GM18520 (cell line): ENCODE measurements at regions not wholly inside any gene's neighbourhood (a gene's known extent, or its start where the extent isn't known, plus 50 kb on each side); places are given as distances from the start of the nearest gene placed in this dataset.

Experiments
- ATAC-seq: cut with Tn5 transposase; IDR thresholded peaks from one replicate; pipeline ENCODE4 v1.9.1; 2021; ENCODE audit not compliant: unreplicated experiment

DNA sequence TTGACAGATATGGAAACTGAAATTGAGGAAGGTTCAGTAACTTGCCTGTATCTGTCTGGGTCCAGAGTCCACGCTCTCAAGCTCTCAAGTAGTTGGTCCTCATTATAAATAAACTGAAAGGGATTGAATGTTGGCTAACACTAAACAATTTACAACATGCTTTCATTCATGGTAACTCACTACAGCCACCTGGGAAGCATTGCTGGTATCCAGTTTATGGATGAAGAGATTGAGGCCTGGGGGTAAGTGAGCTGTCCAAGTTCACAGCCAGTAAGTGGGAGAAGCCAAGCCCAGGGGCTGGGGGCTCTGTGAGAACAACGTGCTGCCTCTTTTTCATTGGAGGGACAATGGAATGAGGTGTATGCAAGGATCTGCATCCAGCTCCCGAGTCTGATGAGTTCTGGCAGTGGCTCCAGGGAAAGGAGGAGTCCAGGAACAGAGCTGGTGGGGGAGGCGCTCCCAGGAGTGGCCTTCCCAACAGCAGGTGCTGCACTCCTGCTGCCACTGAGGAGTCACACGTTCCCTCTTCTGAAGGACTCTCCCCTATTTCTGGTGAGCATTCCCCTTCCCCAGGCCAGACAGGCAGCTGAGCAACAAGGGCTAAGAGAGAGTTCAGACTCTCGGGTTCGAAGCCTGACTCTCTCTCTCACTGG, 175.8 kb downstream of the CSNK2A3 start:
- no peak for ATAC-seq

DNA sequence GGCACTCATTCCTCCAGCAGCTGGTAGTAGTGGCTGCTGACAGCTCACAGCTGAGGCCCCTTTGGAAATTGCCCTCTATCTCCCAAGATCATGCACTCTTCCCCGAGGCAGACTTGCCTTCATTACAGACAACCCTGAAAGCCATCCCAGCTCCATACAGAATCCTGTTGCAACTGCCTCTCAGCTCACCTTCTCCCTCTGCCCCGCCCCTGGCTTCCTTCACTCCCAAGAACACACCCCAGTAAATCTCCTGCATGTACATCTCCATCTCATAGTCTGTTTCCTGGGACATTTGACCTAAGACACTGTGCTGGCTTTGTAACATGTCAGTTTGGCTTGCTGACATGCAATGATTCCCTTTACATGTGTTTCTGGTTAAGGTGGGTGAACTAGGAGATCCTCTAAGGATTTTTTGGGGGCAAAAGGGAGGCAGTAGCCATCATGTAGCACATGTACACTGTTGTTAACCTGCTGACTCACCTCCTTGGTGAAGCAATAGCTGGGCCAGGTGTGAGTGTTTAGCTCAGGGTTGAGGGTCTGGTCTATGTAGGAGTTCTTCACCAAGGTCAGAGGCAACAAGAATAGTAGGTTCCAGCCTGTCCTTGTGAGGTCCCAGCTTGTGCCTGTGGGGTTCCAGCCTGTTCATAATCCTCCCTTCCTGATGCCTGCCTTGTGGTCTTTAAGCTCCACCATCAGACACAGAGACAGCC, 179.6 kb downstream of the CSNK2A3 start:
- no peak for ATAC-seq

DNA sequence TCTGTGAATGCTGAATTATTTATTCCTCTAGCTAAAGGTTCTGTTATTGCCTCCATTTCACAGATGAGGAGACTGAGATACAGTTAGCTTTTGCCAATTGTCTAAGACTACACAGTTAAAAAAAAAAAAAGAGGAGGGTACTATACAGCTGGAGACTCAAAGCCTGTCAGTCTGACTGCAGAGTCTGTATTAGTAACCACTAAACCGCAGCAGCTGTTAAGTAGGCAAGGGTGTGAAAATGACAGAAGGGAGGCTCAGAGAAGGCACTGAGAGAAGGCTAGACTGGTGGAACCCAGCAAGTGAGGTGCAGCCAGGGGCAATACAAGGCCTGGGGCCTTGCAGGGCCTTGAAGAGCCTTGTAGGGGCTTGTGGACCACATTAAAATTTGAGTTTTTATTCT, 181.2 kb downstream of the CSNK2A3 start:
- ATAC-seq, result peak; percentile 99

DNA sequence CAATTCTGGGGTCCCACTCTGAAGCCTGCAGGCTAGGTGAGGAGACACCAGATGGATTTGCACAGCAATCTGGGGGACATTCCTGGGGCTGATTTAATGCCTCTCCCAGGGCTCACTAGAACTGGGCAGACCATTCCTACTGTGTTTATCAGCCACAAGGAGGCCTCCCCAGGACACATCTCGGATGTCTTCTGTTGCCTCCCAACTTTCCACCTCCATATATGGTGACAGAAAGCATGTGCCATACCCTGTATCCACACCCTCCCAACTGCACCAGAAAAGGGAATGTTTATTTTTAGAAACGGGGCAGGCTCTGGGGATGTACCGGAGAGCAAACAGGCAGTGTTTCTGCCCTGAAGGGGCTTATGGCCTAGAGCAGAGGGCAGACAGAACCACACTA, 181.8 kb downstream of the CSNK2A3 start:
- ATAC-seq, result no peak

DNA sequence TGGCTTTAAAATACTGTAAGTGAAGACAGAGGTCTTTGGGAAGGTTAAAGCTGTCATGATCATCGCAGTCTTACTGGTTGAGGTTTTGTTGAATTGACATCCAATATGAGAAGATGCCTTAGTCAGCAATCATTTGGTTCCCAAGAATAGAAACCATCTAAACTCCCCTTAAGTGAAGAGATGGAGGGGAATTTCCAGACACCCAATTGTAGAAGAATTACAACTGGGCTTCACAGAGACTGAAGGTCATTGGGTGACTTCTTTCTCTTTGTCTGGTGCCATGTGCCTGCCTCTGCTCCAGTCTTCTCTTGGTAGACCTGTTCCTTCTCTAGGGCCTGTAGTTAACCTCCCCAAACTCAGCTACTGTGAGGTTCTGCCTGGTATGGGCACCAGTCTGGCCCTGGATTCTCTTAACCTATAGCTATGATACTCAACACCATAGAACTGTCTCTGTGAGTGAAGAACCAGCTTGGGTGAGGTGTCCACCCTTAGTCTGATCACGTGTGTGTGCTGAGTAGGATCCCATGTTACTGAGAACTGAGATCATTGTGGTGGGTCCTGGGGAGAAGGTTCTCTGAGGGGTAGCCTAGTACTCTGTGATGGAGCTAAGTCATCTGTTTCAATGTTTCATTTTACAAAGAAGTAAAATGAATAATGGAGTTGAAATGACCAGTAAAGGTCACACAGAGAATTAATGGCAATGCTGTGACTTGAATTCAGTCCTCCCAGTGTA, 182.5 kb downstream of the CSNK2A3 start:
- no peak for ATAC-seq

DNA sequence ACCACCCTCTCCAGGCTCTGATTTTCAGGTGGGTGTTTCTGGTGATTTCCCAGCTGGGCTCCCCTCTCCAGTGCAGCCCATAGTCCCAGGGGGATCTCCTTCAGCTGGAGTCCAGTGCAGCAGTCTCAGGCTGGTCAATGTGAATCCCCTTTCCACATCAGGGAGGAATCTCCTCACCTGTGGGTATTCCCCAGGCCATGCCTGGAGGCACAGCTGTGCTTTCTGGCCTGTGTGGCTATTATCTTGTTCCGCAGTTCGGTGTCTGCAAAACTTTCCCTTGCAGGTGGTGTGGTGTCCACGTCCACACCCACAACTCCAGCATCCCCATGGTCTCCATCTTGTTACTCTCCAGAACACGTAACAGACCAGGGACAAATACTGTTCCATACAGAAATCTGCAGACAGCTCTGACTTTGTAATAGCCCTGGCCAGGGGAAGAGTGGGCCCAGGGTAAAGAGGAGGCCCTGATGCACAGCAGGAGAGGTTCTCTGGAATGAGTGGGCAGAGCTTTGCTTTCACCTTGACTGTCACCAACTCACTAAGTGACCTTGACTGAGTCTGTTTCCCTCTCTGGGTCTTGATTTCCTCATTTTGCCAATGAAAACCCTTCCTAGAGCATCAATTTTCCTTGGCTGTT, 183.2 kb downstream of the CSNK2A3 start:
- ATAC-seq, result no peak

DNA sequence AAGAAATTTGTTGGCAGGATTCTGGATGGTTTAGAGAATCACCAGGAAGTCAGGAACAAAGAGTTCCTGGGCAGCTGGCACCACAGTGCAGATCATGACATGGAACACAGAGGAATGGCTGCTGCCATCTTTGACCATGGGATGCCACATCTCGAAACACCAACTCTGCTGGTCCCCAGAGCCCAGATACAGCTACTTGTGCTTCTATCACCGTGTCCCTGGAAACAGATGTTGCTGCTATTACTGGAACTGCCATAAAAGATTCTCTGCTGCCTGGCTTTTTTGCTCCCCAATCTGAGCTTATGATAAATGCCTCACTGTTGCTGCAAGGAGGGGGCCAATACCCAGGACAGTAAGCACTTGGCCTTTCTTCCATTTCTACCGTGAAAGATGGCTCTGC, 185.2 kb downstream of the CSNK2A3 start:
- ATAC-seq, result no peak

DNA sequence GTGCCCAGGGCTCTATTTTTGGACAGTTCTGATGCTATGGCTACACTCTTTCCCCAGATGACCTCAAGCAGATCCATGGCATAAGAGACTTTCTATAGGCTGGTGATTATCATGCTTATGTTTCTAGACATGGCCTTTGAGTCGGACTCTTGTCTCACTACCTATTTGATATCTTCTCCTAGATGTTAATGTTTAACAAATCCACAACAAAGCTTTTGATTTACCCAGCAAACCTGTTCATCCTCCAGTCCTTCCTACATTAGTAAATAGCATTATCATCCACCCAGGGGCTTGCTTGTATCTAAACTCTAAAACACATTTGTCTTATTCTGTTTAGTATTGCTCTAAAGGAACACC, 188.7 kb downstream of the CSNK2A3 start:
- ATAC-seq, result no peak

DNA sequence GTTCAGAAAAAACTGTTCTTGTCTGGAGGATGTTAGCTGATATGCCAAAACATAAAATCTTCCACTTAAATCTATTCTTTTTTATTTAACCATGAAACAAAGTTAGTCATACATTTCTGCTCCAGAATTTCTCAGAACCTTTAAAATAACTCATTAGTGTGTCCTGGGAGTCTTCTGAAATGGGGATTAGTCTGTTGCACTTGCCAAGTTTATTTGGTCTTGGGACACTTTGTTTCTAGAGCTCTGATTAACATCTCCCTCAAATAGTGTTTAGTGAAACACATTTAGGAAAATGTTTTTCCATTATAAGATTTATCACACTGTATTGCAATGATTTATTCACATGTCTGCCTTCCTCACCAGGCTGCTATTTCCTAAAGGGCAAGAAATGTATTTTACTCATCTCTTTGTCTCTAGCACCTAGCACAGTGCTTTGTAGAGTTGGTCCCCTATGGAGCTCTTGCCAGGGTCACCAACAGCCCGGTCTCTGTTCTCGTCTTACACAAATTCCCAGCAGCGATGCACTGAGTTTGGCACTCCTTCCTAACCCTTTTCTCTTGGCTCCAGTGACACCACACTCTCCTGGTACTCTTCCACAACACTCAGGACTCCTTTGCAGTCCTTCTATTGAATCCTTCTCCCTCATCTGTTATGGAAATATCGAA, 189.2 kb downstream of the CSNK2A3 start:
- ATAC-seq, result no peak

DNA sequence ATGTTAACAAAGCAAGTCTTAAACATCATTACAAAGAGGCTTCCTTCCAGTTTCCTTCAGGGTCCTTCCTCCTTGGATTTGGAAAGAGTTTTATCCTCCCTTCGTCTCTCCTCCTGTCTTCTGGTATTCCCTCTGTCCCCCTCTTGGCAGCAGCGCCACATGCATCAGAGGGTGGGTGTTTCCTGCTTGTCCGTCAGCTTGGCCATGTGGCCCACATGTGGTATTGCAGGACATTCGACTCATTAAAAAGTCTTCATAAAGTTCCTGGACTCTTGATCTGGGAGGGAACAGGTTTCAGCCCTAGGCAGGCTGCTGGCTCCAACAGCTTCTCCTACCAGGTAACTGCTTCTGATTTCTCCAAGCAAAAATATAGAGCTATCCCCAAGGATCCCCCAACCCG, 189.8 kb downstream of the CSNK2A3 start:
- ATAC-seq, result no peak

DNA sequence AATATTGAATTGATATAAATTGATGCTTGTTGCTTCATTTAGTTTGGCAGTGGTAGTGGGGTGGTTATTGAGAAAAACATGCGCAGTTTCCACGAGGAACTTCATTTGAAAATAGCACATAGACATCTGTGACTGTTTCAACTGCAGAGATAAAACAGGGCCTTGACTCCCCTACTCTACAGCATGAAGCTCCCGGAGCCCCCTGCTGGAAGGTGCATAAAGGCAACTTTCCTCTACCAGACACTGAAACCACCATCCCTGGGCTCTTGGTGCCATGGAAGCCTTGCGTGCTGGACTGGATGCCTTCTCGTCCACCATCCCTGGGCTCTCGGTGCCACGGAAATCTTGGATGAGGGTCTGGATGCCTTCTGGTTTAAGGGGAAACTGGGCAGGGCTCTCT, 195.9 kb downstream of the CSNK2A3 start:
- no peak for ATAC-seq

DNA sequence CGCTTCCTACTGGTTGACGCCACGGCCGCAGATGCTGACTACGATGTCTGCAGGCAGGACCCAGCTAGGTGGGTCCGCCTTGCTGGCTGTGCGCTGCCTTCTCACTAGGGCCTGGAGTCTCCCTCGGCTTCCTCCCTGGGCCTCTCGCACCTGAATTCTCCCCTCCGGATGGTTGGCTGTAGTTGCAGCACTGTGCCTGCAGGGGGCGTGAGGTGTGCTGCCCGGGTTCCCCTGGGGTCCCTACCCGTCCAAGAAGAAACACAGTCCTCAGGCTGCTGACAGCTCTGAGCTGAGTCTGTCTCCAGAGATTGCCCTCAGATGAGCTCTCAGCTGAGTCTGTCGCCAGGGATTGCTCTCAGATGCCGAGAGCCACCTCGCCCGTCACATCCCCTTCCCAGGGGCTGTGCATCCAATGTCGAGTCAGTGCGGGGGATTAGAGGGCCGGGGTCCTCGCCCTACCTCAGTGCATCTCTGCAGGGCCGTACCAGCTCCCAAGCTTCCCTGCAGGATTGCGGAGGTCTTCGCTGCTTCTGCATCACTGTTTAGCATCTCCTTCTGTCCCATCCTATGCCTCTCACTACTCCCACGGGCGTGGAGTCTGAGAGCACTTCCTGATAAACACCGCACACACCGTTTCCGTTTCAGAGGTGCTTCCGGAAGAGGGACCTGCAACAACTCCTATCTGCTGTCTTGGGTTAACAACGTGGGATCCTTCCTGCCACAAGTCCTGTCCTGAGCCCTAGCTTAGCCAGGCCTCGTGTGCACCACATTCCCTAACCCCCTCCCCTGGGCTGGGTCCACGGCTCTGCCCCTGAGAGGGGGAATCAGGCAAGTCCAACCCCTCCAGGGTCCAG, 196.9 kb downstream of the CSNK2A3 start:
- ATAC-seq, result no peak

DNA sequence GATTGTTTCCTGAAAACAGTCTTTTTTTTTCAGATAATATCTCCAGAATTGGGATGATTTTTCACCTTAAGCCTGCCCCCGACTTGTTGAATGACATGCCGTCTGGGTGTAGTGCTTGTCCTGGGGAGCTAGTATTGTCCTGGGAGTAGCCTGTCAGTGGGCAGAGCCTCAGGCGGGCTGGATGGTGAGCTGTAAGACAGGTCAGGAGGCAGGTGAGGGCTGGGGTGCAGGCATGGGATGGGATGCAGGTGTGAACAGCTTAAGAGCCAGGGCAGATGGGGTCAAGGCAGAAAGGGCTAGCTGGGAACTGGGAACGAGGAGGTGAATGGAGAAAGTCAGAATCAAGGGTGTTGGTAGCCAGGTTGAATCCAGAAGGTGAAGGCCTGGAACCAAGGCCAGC, 200.2 kb downstream of the CSNK2A3 start:
- ATAC-seq, result no peak

DNA sequence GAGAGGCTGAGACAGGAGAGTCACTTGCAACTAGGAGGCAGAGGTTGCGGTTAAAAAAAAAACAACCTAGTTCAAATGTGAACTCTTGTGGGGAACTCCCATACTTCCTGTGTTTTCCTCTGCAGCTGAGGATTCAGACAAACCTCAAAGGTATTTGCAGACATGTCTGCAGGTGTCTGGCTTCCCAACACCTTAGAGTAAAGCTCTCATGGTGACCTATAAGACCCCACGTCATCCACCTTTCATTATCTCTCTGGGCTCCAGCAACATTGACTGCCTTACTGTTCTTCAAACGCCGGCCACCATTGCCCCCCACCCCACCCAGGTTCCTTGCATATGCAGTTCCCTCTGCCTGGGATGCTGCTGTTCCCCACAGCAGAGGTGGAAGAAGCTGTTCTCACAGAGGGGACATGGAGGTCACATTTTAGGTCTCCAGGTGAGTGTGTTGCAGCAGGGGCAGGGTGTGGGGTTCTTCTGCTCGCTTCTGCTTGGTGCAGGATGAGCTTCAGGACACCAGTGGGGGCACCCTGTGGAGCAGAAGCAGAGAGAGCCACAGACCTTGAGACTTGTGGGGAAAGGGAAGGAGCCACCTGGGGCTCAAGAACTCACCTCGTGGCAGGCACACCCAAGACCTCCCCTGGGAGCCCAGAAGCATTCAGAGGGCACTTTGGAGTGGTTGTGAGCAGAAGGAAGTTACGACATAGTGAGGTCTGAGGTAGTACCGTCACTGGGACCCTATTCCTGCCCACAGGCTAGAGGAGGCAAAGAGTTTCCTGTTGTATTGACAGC, 203.2 kb downstream of the CSNK2A3 start:
- no peak for ATAC-seq

DNA sequence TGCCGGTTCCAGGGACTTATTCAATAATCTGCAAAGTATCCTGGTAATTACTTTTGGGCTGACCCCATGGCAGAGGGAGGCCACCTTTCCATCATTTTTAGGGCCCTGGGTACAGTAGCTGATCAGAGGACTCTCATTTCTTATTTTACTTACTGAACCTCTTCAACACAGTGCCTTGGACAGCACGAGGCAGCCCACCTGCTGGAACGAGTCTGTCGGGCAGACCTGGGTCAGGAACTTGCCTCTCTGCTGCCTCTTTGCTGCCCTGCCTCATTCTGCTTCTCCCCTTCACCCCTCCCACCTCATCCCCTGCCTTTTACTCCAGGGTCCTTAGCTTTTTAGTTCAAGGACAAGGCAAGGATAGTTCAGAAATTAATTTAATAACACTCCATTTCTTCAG, 204.5 kb downstream of the CSNK2A3 start:
- ATAC-seq, result no peak

DNA sequence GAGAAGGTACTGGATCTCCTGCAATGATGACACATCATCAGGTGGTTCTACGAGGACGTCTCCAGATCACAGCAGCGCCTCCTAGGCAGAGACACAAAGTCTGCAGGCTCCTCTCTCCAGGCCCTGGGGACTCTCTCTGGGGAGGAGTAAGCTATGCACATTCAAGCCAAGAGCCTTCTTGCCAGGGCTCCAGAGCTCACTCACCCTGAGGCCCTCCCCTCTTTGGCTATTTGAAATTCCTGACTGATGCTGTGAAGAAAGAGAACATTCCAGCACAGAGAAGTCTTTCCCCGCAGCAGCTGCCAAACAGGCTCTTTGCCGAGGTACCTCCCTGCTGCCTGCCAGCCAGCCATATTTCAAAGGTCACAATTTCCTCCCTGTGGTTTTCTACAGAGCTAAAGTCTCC, 204.9 kb downstream of the CSNK2A3 start:
- ATAC-seq, result no peak

DNA sequence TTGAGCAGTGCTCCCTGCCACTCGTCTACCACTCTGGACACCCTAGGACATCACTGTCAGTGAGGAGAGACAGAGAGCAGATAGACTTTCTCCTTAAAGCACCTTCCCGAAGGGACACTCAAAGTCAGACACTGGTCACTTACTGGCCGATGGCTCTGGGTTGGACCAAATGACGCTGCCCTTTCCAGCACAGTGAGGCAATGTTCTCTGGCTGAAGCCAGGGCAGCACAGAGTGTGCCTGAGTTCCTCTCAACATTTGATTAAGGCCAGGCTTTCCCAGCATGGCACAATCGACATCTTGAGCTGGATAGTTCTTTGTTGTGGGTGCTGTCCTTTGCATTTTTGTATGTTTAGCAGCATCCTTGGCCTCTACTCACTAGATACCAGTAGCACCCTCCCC, 206.2 kb downstream of the CSNK2A3 start:
- no peak for ATAC-seq

DNA sequence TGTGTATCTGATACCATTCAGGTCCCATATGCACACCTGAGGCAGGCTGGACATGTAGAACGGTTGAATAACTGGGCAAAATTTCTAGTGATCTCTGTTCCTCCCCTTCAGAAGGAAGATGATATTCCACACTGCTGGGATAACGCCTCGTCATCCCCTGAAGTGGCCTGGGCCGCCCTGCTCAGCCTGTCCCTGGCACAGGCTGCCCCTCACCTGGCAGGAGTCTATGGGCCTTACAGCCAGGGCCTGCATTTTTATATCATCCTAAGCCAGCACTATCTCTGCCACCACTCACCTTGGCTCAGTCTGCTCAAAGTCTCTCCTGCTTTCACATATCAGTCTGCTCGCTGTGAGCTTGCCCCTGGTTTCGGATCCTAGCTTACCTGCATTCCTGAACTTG, 209.2 kb downstream of the CSNK2A3 start:
- no peak for ATAC-seq

DNA sequence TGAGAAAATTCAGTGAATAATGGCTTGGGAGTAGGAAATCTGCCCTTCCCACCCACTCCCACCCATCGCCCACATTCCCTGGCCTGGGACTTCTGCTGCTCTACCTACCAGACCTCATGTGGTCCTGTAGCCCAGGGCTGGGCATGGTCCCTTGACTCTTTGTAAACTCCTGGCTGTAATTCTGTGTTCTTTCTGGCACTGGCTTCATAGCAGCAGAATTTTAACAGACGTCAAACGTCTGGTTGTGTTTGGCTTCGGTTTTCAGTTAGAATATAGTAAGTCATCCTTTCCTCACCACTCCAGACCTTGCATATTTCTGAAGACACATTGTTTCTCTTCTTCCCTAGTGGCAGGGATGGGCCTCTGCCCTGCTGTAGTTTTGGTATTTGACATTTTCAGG, 210.6 kb downstream of the CSNK2A3 start:
- no peak for ATAC-seq

DNA sequence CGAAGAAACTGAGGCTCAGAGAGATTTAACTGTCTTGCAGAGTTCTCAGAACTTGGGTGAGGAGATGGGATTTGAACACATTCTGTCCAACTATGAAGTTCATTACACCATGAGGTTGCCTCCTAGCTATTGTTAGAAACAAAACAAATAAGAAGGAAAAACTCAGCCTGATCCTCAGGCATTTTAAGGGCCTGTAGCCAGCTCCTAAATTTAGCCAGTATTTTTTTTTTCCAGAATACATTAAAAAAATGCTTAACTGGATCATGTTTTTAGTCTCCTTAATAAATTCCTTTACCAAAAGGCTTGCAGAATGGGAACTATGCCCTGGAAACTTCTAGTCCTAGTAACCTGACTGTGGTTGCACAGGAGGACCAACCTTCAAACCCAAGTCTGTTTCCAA, 212.0 kb downstream of the CSNK2A3 start:
- no peak for ATAC-seq
